ENCODE measurements at regions not wholly inside any gene's neighbourhood (a gene's known extent, or its start where the extent isn't known, plus 50 kb on each side); places are given as distances from the start of the nearest gene placed in this dataset.

GRCh38 chr2:172249334-172249733, 146.6 kb upstream of the DLX2 start:
- TF ChIP-seq, protein P1, sequence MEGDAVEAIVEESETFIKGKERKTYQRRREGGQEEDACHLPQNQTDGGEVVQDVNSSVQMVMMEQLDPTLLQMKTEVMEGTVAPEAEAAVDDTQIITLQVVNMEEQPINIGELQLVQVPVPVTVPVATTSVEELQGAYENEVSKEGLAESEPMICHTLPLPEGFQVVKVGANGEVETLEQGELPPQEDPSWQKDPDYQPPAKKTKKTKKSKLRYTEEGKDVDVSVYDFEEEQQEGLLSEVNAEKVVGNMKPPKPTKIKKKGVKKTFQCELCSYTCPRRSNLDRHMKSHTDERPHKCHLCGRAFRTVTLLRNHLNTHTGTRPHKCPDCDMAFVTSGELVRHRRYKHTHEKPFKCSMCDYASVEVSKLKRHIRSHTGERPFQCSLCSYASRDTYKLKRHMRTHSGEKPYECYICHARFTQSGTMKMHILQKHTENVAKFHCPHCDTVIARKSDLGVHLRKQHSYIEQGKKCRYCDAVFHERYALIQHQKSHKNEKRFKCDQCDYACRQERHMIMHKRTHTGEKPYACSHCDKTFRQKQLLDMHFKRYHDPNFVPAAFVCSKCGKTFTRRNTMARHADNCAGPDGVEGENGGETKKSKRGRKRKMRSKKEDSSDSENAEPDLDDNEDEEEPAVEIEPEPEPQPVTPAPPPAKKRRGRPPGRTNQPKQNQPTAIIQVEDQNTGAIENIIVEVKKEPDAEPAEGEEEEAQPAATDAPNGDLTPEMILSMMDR (IDR thresholded peaks at IDR 0.05) = no peak
- TF ChIP-seq POLR2A (IDR thresholded peaks at IDR 0.05) (no peak), EP300 (IDR thresholded peaks at IDR 0.05) (no peak)
